22Rv1 (cell line): ENCODE measurements at regions not wholly inside any gene's neighbourhood (a gene's known extent, or its start where the extent isn't known, plus 50 kb on each side); places are given as distances from the start of the nearest gene placed in this dataset.

Source experiments
- ZFX ChIP-seq: fragments of 450-650 bp; IDR thresholded peaks from 2 replicates; pipeline ENCODE4 v1.6.1; 2017; ENCODE audit warnings: antibody characterized with exemption, borderline replicate concordance
- TF ChIP-seq, protein P1 (sequence below): fragments of 450-650 bp; IDR thresholded peaks from 2 replicates; pipeline ENCODE4 v1.5.1; 2017; ENCODE audit warnings: mild to moderate bottlenecking

GRCh38 chr5:5711592-5711991 is 289.1 kb downstream of the ICE1 start:
- TF ChIP-seq, protein P1, sequence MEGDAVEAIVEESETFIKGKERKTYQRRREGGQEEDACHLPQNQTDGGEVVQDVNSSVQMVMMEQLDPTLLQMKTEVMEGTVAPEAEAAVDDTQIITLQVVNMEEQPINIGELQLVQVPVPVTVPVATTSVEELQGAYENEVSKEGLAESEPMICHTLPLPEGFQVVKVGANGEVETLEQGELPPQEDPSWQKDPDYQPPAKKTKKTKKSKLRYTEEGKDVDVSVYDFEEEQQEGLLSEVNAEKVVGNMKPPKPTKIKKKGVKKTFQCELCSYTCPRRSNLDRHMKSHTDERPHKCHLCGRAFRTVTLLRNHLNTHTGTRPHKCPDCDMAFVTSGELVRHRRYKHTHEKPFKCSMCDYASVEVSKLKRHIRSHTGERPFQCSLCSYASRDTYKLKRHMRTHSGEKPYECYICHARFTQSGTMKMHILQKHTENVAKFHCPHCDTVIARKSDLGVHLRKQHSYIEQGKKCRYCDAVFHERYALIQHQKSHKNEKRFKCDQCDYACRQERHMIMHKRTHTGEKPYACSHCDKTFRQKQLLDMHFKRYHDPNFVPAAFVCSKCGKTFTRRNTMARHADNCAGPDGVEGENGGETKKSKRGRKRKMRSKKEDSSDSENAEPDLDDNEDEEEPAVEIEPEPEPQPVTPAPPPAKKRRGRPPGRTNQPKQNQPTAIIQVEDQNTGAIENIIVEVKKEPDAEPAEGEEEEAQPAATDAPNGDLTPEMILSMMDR, result no peak
- TF ChIP-seq ZFX, result no peak
